PFSK-1 (cell line): ENCODE measurements at regions not wholly inside any gene's neighbourhood (a gene's known extent, or its start where the extent isn't known, plus 50 kb on each side); places are given as distances from the start of the nearest gene placed in this dataset.

Experiments used
- FOXP2 ChIP-seq: optimal IDR thresholded peaks from 2 replicates; pipeline ENCODE3; 2011; ENCODE audit warnings: borderline replicate concordance, control low read depth, inconsistent platforms; ENCODE audit not compliant: insufficient read depth; ENCODE audit errors: extremely low read length, extremely low read depth
- POLR2AphosphoS5 ChIP-seq: IDR thresholded peaks from 2 replicates; pipeline ENCODE4 v1.6.1; 2012; ENCODE audit warnings: low read depth, mild to moderate bottlenecking, control low read depth, low read length, moderate library complexity
- SIN3A ChIP-seq: IDR thresholded peaks from 2 replicates; pipeline ENCODE4 v1.6.1; 2012; ENCODE audit warnings: mild to moderate bottlenecking, low read length, moderate library complexity, borderline replicate concordance; ENCODE audit not compliant: insufficient read depth
- TAF1 ChIP-seq: IDR thresholded peaks from 2 replicates; pipeline ENCODE4 v1.6.1; 2012; ENCODE audit warnings: low read length, control low read depth, borderline replicate concordance; ENCODE audit not compliant: insufficient read depth
- TF ChIP-seq, protein P1 (sequence below), 2 experiments: IDR thresholded peaks; 2 replicates each; pipeline versions ENCODE4 v1.6.1 to v1.8.0; 2011 to 2012; ENCODE audit warnings: low read depth in 2 of 2, low read length in 2 of 2, control low read depth in 1 of 2, inconsistent platforms in 1 of 2, mild to moderate bottlenecking in 1 of 2, moderate library complexity in 1 of 2; ENCODE audit not compliant: insufficient read depth in 1 of 2

- TF ChIP-seq SIN3A (no peak), POLR2AphosphoS5 (no peak), FOXP2 (no peak), TAF1 (no peak)
- TF ChIP-seq, protein P1, sequence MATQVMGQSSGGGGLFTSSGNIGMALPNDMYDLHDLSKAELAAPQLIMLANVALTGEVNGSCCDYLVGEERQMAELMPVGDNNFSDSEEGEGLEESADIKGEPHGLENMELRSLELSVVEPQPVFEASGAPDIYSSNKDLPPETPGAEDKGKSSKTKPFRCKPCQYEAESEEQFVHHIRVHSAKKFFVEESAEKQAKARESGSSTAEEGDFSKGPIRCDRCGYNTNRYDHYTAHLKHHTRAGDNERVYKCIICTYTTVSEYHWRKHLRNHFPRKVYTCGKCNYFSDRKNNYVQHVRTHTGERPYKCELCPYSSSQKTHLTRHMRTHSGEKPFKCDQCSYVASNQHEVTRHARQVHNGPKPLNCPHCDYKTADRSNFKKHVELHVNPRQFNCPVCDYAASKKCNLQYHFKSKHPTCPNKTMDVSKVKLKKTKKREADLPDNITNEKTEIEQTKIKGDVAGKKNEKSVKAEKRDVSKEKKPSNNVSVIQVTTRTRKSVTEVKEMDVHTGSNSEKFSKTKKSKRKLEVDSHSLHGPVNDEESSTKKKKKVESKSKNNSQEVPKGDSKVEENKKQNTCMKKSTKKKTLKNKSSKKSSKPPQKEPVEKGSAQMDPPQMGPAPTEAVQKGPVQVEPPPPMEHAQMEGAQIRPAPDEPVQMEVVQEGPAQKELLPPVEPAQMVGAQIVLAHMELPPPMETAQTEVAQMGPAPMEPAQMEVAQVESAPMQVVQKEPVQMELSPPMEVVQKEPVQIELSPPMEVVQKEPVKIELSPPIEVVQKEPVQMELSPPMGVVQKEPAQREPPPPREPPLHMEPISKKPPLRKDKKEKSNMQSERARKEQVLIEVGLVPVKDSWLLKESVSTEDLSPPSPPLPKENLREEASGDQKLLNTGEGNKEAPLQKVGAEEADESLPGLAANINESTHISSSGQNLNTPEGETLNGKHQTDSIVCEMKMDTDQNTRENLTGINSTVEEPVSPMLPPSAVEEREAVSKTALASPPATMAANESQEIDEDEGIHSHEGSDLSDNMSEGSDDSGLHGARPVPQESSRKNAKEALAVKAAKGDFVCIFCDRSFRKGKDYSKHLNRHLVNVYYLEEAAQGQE (IDR thresholded peaks at IDR 0.05; ENCODE audit: insufficient read depth in 1 of 2, low read depth in 2 of 2, low read length in 2 of 2), result no peak
Measured at GRCh38 chr5:174211277-174211626, 165.7 kb downstream of the NSG2 start.

DNA sequence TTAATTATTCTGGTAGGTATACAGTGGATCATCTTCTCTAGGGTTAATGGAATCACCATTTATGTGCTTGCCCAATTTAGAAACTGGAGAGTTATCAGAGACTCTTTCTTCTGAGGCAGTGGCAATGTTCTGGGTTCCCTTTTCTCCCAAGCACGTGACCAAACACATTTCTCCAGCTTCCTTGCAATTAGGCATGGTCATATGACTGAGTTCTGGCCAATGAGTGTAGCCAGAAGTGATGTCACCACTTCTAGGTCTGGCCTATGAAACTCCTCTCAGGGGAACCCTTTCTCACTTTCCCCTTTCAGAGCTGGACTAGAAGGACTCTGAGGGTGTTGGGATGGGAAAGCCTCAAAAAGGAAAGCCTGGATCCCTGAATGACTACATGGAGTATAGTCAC lies 172.0 kb downstream of the NSG2 start:
- TF ChIP-seq TAF1, result no peak
- TF ChIP-seq FOXP2, result no peak
- TF ChIP-seq, protein P1 (IDR thresholded peaks at IDR 0.05; ENCODE audit: insufficient read depth in 1 of 2, low read depth in 2 of 2, low read length in 2 of 2), result no peak
- TF ChIP-seq POLR2AphosphoS5, result no peak
- TF ChIP-seq SIN3A, result no peak

- TF ChIP-seq POLR2AphosphoS5 (no peak), FOXP2 (no peak), TAF1 (no peak), SIN3A (no peak)
- TF ChIP-seq, protein P1 (IDR thresholded peaks at IDR 0.05; ENCODE audit: insufficient read depth in 1 of 2, low read depth in 2 of 2, low read length in 2 of 2), result no peak
Measured at GRCh38 chr5:174218162-174218561, 172.7 kb downstream of the NSG2 start.

GRCh38 chr5:174220417-174220816 lies 174.9 kb downstream of the NSG2 start:
- TF ChIP-seq, protein P1 (IDR thresholded peaks at IDR 0.05; ENCODE audit: insufficient read depth in 1 of 2, low read depth in 2 of 2, low read length in 2 of 2), result no peak
- TF ChIP-seq FOXP2 (no peak), SIN3A (no peak), POLR2AphosphoS5 (no peak), TAF1 (no peak)

- TF ChIP-seq, protein P1 (IDR thresholded peaks at IDR 0.05; ENCODE audit: insufficient read depth in 1 of 2, low read depth in 2 of 2, low read length in 2 of 2), result no peak
- TF ChIP-seq SIN3A, result no peak
Measured at GRCh38 chr5:174221436-174221835, 175.9 kb downstream of the NSG2 start.
